GM20000 (cell line): ENCODE measurements at regions not wholly inside any gene's neighbourhood (a gene's known extent, or its start where the extent isn't known, plus 50 kb on each side); places are given as distances from the start of the nearest gene placed in this dataset.

Experiments used
- DNase-seq: peaks from one replicate; pipeline ENCODE4 v3.0.0; 2012; ENCODE audit warnings: low spot score
- TF ChIP-seq, protein P1 (sequence below): IDR thresholded peaks from 2 replicates; pipeline ENCODE4 v1.5.1; 2012; ENCODE audit warnings: mild to moderate bottlenecking, control low read depth; ENCODE audit errors: extremely low read depth, missing control alignments

DNA sequence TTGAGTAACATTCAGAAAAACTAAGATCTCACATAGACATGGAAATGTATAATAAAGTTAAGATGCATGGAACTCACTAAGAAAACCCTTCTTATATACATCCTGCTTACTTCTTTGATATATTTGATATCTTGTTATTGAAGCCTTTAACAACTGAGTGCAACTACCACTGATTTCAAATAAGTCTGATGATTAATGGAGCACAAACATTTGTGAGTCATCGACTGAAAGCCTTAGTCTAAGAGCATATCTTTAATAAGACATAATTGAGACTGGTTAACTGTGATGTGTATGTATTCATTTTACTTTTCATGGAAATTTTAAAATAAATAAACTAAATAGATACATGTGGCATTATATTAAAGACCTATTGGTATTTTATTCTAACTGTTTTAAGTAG lies 740.5 kb downstream of the EPHA3 start:
- DNase-seq, result no peak
- TF ChIP-seq, protein P1, sequence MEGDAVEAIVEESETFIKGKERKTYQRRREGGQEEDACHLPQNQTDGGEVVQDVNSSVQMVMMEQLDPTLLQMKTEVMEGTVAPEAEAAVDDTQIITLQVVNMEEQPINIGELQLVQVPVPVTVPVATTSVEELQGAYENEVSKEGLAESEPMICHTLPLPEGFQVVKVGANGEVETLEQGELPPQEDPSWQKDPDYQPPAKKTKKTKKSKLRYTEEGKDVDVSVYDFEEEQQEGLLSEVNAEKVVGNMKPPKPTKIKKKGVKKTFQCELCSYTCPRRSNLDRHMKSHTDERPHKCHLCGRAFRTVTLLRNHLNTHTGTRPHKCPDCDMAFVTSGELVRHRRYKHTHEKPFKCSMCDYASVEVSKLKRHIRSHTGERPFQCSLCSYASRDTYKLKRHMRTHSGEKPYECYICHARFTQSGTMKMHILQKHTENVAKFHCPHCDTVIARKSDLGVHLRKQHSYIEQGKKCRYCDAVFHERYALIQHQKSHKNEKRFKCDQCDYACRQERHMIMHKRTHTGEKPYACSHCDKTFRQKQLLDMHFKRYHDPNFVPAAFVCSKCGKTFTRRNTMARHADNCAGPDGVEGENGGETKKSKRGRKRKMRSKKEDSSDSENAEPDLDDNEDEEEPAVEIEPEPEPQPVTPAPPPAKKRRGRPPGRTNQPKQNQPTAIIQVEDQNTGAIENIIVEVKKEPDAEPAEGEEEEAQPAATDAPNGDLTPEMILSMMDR, result no peak

DNA sequence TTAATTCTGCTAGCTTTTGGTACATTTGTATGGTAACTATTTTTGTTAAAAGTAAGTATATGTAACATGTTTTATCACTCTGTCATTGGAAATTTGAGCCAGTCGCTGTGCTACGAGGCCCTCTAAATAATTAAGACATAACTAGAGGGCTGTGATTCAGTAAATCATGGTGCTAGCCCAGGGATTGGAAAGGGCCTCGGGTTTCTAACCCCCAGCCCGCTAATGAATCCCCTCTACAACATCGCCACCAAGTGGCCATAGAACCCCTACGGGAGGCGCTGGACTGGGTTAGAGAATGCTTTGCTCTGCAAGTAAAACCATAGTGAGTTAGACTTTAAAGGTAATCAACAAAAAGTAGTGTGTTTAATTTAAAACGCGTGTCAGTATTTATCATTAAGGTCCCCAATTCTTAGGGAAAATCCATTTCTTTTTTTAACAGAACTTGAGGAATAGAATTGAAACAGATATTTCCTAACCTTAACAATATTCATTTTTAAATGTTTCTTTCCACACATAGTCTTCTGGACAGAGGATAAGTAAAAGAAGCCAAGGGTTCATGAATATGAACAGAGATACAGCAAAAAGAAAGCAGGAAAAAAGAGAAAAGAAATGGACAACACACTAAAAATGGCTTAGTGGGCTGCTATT lies 744.7 kb downstream of the EPHA3 start:
- TF ChIP-seq, protein P1, result no peak
- DNase-seq, result no peak

DNA sequence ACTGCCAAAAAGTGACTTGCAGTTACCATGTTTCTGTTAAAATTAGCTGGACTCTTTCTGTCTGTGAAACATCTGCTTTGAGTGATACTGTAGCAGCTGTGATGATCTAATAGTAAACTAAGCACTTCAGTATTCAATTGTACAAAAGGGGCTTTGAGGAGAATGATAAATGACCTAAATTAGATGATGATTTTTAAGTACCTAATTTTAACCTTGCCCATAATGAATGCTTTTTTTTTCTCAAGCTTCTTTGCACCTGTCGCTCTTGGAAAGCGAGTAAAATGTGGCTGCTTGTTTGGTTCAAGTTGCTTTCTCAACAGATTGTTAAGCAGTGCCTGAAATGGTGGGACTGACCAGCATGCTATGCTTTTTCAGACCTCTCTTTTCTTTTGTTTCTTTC lies 752.3 kb downstream of the EPHA3 start:
- TF ChIP-seq, protein P1, result no peak
- no peak for DNase-seq

DNA sequence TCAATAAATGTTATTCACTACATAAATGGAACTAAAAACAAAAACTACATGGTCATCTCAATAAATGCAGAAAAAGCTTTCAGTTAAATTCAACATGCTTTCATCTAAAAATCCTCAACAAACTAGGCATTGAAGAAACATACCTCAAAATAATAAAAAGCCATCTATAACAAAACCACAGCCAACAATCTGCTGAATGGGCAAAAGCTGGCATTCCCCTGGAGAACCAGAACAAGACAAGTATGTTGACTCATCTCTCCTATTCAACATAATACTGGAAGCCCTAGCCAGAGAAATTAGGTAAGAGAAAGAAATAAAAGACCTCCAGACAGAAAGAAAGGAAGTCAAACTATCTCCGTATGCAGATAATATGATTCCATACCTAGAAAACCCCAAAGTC lies 759.9 kb downstream of the EPHA3 start:
- no peak for DNase-seq
- TF ChIP-seq, protein P1, result no peak

DNA sequence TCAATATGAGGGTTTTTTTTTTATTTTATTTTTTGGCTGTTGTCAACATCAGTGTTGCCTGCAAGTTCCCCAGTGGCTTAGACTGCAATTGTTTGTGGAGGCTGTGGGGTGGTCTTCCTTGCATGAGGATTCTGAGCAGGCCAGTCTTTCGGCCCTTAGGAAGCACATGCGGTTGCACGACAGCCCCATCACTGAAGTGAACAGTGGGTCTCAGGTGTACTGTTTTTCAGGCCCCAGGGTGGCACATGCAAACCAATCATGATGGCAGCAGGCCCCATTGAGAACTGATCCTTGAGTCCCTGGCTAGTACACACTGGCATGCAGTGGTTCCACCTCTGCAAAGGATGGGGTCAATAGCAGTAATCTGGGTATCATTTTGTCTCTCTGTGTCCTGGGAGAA lies 768.7 kb downstream of the EPHA3 start:
- TF ChIP-seq, protein P1, result no peak
- no peak for DNase-seq

DNA sequence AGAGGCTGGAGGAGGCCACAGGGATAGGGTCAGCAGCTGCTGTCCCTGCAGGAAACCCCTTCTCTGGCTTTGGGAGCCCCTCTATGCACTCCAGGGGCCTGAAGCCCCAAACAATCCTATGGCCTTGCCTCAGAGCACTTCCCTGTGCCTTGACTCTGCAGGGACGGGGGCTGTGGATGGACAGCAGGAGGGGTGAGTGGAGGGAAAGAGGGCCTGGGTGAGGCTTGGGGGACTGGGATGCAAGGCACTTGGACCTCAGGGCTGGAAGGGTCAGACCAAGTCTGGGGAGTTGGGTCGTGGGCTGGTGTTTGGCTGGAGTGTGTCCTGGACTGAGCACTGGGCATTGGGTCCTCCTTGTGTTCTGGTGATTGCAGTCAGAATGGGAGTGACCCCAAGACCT lies 769.8 kb downstream of the EPHA3 start:
- no peak for DNase-seq
- TF ChIP-seq, protein P1, result no peak

DNA sequence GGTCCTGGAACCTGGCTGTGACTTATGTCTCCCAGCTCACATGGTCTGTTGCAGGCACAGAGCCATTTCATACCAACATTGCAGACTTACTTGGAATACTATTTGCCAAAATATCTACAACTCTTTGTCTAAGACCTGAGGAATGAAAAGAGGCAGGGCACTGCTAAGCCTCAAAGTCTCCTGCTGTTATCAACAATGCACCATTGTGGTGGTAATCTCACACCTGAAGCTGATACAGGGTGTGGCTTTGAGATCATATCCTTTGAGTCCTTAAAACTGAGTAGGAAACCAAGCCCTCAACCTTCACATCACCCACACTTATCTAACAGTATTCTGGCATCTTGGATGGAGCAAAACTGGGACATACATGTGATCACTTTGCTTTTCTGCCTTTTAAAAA lies 782.0 kb downstream of the EPHA3 start:
- no peak for DNase-seq
- TF ChIP-seq, protein P1, result no peak
